GM06990 (cell line): ENCODE measurements at regions not wholly inside any gene's neighbourhood (a gene's known extent, or its start where the extent isn't known, plus 50 kb on each side); places are given as distances from the start of the nearest gene placed in this dataset.
"Not testable (repeated sequence)": the region's sequence is repeated elsewhere in the genome, so short reads cannot be mapped to it uniquely, and the experiment has no call there.

Experiments used
- DNase-seq: peaks from one replicate; pipeline ENCODE4 v3.0.0-alpha.2; 2011; ENCODE audit not compliant: insufficient read length; ENCODE audit errors: extremely low read depth
- H3K27me3 ChIP-seq: replicated peaks from 2 replicates; pipeline ENCODE4 v1.6.0; 2011; ENCODE audit warnings: low read length; ENCODE audit not compliant: control insufficient read depth, insufficient read depth
- H3K36me3 ChIP-seq: 2 replicates; pipeline ENCODE4 v1.5.1; 2011; ENCODE audit warnings: low read length; ENCODE audit not compliant: control insufficient read depth, insufficient read depth
- H3K4me3 ChIP-seq: replicated peaks from 2 replicates; pipeline ENCODE4 v1.5.1; 2011; ENCODE audit warnings: low read depth, mild to moderate bottlenecking, control low read depth, low read length
- TF ChIP-seq, protein P1 (sequence below): IDR thresholded peaks from 2 replicates; pipeline ENCODE4 v1.5.1; 2011; ENCODE audit warnings: low read length, control low read depth, mild to moderate bottlenecking, inconsistent platforms; ENCODE audit not compliant: insufficient read depth, poor library complexity, severe bottlenecking

DNA sequence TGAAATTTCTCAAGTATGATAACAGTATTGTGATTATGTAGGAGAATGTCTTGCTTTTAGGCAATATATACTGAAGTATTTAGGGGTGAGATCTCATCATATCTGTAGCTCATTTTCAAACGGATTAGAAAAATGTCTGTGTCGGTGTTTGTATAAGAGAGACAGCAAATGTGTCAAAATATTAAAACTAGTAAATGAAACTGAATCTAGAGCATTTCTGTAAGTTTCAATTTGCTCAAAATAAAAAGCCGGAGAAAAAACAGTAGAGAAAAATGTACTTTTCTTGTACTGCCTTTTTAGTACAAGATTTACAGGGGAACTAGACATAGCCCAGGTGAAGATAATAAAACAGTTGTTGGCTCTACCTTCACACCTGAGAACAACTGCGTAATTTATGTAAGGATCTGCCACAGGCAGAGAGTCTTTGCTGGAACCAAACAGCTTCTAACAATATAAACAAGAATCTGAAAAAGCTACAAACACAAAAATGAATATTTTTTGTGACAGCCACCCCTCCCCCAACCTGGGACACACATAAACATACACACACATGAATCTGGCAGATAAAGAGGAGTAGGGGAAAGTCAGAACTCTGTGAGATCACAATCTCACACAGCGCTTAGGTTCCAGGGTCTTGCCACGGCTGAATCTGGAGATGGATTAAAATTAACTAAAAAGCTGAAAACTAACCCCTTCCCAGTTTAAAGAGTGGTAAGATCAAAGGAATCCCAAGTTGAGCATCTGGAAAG, 153.3 kb downstream of the AVL9 start:
- TF ChIP-seq, protein P1, sequence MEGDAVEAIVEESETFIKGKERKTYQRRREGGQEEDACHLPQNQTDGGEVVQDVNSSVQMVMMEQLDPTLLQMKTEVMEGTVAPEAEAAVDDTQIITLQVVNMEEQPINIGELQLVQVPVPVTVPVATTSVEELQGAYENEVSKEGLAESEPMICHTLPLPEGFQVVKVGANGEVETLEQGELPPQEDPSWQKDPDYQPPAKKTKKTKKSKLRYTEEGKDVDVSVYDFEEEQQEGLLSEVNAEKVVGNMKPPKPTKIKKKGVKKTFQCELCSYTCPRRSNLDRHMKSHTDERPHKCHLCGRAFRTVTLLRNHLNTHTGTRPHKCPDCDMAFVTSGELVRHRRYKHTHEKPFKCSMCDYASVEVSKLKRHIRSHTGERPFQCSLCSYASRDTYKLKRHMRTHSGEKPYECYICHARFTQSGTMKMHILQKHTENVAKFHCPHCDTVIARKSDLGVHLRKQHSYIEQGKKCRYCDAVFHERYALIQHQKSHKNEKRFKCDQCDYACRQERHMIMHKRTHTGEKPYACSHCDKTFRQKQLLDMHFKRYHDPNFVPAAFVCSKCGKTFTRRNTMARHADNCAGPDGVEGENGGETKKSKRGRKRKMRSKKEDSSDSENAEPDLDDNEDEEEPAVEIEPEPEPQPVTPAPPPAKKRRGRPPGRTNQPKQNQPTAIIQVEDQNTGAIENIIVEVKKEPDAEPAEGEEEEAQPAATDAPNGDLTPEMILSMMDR, result no peak

DNA sequence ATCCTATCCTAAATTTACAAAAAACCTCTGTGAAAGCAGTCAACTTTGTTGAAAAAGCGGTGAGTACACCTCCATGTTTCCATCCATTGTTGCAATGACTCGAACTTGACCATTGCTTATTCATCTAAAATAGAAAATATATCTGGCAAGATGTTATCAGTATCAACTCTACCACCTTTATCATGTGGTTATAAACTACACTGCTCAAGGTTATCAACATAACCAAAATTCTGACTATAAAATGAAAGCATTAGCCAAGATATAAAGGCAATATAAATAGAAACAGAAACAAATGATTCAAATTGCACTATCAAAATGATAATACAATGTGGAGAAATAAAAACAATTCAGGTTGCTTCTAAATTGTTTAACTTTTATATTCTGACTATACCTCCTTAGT, 150.0 kb downstream of the AVL9 start:
- DNase-seq, H3K27me3 ChIP-seq, H3K4me3 ChIP-seq, H3K36me3 ChIP-seq: not testable (repeated sequence)

More for the DNA sequence above, 153.3 kb downstream of the AVL9 start:
- no peaks in the 10 kb centered on the region for H3K27me3 ChIP-seq
- H3K4me3 ChIP-seq, result no peak overlapping the region; the same call in 1 of the 2 replicates
- no peak for DNase-seq
- no peaks in the 10 kb centered on the region for H3K36me3 ChIP-seq

- H3K36me3 ChIP-seq, result no peaks in the 10 kb centered on the region
- no peak for DNase-seq
- TF ChIP-seq, protein P1, result no peak
- no peak overlapping the region for H3K4me3 ChIP-seq
- H3K27me3 ChIP-seq, result no peaks in the 10 kb centered on the region
Measured at GRCh38 chr7:32643194-32643593, 147.9 kb downstream of the AVL9 start.

DNA sequence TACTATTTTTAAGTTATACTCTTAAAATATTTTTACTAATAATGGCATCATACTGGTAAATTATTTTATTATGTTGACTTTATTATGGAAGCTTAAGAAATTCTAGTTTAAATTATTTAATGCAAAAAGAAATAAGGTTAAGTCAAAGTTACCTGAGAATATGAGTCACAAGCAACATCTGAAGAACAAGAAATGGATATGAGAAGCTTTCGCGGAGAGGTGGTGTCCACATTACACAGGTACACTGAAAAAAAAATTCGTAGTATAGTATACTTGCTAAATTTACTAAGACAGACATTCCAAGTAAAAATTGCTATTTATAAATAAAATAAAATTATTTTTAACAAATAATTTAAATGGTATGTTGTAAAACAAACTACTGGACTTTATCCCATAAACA, 143.8 kb downstream of the AVL9 start:
- TF ChIP-seq, protein P1, result no peak
- no peak overlapping the region for H3K4me3 ChIP-seq
- no peaks in the 10 kb centered on the region for H3K36me3 ChIP-seq
- H3K27me3 ChIP-seq, result no peaks in the 10 kb centered on the region
- no peak for DNase-seq

- not testable (repeated sequence) for H3K4me3 ChIP-seq
Measured at GRCh38 chr7:32638479-32639121, 143.3 kb downstream of the AVL9 start.

More at GRCh38 chr7:32638479-32639121, 143.3 kb downstream of the AVL9 start:
- H3K36me3 ChIP-seq, H3K27me3 ChIP-seq: not testable (repeated sequence)
- peak; percentile 22 for DNase-seq
